GM20000 (cell line): ENCODE measurements at regions not wholly inside any gene's neighbourhood (a gene's known extent, or its start where the extent isn't known, plus 50 kb on each side); places are given as distances from the start of the nearest gene placed in this dataset.

ENCODE experiments used
- DNase-seq: peaks from one replicate; pipeline ENCODE4 v3.0.0; 2012; ENCODE audit warnings: low spot score
- CTCF ChIP-seq: IDR thresholded peaks from 2 replicates; pipeline ENCODE4 v1.5.1; 2012; ENCODE audit warnings: mild to moderate bottlenecking, control low read depth; ENCODE audit errors: extremely low read depth, missing control alignments

GRCh38 chr2:122108186-122108585, 352.7 kb downstream of the TSN start:
- no peak for TF ChIP-seq CTCF
- no peak for DNase-seq

DNA sequence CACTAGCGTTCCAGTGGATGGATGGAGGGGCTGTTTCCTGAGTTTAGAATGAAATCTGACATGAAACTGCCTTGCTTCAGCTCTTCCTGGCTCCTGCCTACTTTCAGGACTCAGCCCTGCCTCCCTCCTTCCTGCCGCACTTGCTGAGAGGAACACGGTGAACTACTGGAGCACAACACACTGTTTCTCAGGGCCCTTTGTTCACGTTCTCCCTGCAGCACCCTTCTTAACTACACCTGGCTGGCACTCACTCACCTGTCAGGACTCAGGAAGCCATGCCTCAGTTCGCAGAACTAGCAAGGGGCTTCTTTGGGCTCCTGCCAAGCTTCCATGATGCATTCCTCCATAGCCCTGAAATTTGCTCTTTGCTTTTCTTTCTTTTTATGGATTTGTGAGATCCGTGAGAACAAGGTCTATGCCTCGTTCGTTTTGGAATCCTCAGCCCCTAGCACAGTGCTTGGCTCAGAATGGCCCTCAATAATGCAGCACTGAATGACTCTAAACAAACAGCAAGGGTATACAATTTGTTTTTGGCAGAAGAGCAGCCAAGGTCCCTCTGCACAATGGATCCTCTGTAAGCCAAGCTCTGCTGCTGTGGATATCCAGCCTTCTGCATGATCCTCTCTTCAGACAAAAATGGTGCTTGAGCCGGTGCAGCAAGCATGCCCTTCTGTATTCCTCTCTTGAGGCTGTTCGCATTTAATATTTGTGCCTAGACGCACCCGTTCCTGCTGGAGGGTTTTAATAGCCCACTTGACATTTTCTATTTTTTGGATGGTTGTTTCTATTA, 357.0 kb downstream of the TSN start:
- no peak for TF ChIP-seq CTCF
- DNase-seq: no peak

GRCh38 chr2:122114421-122114820, 359.0 kb downstream of the TSN start:
- no peak for TF ChIP-seq CTCF
- no peak for DNase-seq

DNA sequence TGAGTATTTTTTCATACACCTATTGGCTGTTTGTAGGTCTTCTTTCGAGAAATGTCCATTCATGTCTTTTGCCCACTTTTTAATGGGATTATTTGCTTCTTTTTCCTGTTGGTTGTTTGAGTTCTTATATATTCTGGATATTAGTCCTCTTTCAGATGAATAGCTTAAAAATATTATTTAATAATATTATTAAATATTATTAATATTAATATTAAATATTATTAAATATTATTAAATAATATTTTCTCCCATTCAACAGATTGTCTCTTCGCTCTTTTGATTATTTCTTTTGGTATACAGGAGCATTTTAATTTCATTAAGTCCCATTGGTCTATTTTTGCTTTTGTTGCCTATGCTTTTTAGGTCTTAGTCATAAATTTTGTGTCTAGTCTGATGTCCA, 361.9 kb downstream of the TSN start:
- DNase-seq: no peak
- TF ChIP-seq CTCF: no peak

DNA sequence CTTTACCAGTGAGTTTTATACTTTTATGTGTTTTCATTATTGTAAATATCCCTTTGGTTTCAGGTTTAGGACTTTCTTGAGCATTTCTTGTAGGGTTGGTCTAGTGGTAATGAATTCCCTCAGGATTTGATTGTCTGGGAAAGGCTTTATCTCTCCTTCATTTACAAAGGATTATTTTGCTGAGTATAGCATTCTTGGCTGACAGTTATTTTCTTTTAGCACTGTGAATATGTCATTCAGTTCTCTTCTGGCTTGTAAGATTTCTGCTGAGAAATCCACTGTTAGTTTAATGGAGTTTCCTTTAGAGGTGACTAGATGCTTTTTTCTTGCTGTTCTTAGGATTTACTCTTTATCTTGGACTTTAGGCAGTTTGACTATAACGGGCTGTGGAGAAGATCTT, 373.9 kb downstream of the TSN start:
- no peak for DNase-seq
- TF ChIP-seq CTCF: no peak

GRCh38 chr2:122132147-122132691, 376.8 kb downstream of the TSN start:
- no peak for DNase-seq
- no peak for TF ChIP-seq CTCF

GRCh38 chr2:122135021-122135937, 379.8 kb downstream of the TSN start:
- no peak for DNase-seq
- TF ChIP-seq CTCF: no peak
